Fibroblast of mammary gland (primary cell): ENCODE measurements at regions not wholly inside any gene's neighbourhood (a gene's known extent, or its start where the extent isn't known, plus 50 kb on each side); places are given as distances from the start of the nearest gene placed in this dataset.

Experiments
- DNase-seq: peaks from one replicate; pipeline ENCODE4 v3.0.0-alpha.2; 2010; ENCODE audit warnings: low read depth
- H3K4me3 ChIP-seq: 2 replicates; pipeline ENCODE4 v1.5.1; 2011; ENCODE audit warnings: low read depth, mild to moderate bottlenecking, low read length, moderate library complexity; ENCODE audit not compliant: control insufficient read depth
- TF ChIP-seq, protein P1 (sequence below): conservative IDR thresholded peaks from 2 replicates; pipeline ENCODE4 v1.5.1; 2011; ENCODE audit warnings: low read depth, low read length, inconsistent platforms; ENCODE audit not compliant: control insufficient read depth, insufficient read depth

DNA sequence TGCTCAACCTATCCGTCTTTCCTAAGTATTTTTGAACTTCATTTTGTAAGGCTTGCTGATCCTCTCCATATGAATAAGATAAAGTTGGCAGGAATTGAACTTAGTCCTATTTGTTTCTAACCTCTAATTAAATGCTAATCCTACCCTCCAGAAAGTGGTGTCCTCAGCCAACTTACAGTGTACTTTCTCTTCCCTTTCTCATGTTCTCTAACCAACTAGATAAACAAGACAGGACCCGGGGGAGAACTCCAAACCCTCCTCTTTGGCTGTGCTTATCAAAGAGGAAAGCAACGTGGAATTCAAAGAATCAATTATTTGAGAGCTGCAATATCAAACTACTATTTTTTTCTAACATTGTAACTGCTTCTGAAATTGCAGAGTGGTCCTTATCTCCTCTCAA, 56.5 kb upstream of the NRSN1 start:
- no peak overlapping the region for H3K4me3 ChIP-seq

DNA sequence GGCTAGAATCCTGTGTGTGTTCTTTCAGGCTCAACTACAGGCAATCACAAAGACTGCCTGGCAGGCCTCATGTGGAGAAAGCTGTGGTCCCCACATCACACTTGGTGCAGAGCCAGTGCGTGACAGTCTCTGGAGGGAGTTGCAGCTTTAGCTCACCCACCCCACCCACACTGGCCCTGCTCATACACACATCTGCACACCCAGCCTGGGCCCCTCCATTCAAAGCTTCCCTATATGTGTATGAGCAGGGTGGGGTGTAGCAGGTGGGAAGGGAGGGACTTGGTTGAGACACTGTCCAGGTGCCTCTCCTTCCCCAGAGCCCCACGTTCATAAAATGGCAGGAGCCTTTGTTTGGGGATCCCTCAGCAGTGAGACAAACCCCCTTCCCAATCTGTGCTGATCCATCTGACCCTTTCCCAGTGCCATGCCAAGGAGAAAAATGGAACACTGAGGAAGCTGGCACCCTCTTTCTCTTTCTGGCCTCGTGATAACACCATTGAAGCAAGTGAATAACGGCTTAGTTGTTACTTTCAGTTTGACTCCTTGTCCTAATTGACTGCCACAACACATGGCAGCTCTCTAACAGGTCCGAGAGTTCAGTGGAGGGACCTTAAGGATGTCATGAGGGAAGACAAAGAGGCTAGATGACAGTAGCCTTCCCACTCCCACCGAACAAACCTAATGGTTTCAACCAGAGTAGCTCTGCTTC, 53.8 kb upstream of the NRSN1 start:
- DNase-seq: no peak
- TF ChIP-seq, protein P1, sequence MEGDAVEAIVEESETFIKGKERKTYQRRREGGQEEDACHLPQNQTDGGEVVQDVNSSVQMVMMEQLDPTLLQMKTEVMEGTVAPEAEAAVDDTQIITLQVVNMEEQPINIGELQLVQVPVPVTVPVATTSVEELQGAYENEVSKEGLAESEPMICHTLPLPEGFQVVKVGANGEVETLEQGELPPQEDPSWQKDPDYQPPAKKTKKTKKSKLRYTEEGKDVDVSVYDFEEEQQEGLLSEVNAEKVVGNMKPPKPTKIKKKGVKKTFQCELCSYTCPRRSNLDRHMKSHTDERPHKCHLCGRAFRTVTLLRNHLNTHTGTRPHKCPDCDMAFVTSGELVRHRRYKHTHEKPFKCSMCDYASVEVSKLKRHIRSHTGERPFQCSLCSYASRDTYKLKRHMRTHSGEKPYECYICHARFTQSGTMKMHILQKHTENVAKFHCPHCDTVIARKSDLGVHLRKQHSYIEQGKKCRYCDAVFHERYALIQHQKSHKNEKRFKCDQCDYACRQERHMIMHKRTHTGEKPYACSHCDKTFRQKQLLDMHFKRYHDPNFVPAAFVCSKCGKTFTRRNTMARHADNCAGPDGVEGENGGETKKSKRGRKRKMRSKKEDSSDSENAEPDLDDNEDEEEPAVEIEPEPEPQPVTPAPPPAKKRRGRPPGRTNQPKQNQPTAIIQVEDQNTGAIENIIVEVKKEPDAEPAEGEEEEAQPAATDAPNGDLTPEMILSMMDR: no peak
- no peak overlapping the region for H3K4me3 ChIP-seq

More for the DNA sequence above, 56.5 kb upstream of the NRSN1 start:
- no peak for DNase-seq
- TF ChIP-seq, protein P1: no peak

DNA sequence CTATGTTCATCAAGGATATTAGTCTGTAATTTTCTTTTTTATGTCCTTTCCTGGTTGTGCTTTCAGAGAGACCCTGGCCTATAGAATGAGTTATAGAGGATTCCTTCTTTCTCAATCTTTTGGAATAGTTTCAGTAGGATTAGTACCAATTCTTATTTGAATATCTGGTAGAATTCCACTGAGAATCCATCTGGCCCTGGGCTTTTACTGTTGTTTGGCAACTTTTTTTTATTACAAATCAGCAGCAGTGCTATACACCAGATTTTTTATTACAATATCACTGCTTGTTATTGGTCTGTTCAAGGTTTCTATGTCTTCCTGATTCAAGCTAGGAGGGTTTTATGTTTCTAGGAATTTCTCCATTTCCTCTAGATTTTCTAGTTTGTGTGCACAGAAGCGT, 50.0 kb upstream of the NRSN1 start:
- TF ChIP-seq, protein P1: no peak
- no peak overlapping the region for H3K4me3 ChIP-seq

More for the DNA sequence above, 50.0 kb upstream of the NRSN1 start:
- DNase-seq: no peak
